Liver (tissue), 8 donors: ENCODE measurements at regions not wholly inside any gene's neighbourhood (a gene's known extent, or its start where the extent isn't known, plus 50 kb on each side); places are given as distances from the start of the nearest gene placed in this dataset.

Source experiments
- DNase-seq: peaks from one replicate; pipeline ENCODE4 v3.0.0-alpha.2; 2017; ENCODE audit warnings: low spot score
- H3K27ac ChIP-seq, 2 donors: one replicate each; pipeline ENCODE4 v1.7.0; 2013; ENCODE audit warnings: inconsistent platforms in 2 of 2, low read length in 2 of 2, control low read depth in 1 of 2, low read depth in 1 of 2, mild to moderate bottlenecking in 1 of 2
- H3K27me3 ChIP-seq, 4 donors: one replicate each; pipeline versions ENCODE4 v1.6.1 to v1.7.0; 2013; ENCODE audit warnings: low read length in 3 of 4, inconsistent platforms in 1 of 4, mild to moderate bottlenecking in 1 of 4, moderate library complexity in 1 of 4; ENCODE audit not compliant: control insufficient read depth in 4 of 4, insufficient read depth in 4 of 4
- H3K36me3 ChIP-seq, 4 donors: one replicate each; pipeline versions ENCODE4 v1.6.1 to v1.7.0; 2013; ENCODE audit warnings: low read length in 3 of 4, mild to moderate bottlenecking in 3 of 4, low read depth in 1 of 4, moderate library complexity in 1 of 4; ENCODE audit not compliant: control insufficient read depth in 4 of 4, insufficient read depth in 3 of 4
- H3K4me1 ChIP-seq, 4 donors: one replicate each; pipeline versions ENCODE4 v1.6.1 to v1.7.0; 2013; ENCODE audit warnings: low read length in 3 of 4, mild to moderate bottlenecking in 3 of 4, moderate library complexity in 1 of 4; ENCODE audit not compliant: control insufficient read depth in 4 of 4, insufficient read depth in 4 of 4
- H3K4me3 ChIP-seq, 3 donors: one replicate each; pipeline versions ENCODE4 v1.6.1 to v1.7.0; 2013; ENCODE audit warnings: low read length in 3 of 3, control low read depth in 1 of 3, low read depth in 1 of 3, mild to moderate bottlenecking in 1 of 3
- H3K9ac ChIP-seq, 2 donors: one replicate each; pipeline ENCODE4 v1.7.0; 2013; ENCODE audit warnings: low read length in 2 of 2, mild to moderate bottlenecking in 2 of 2, moderate library complexity in 2 of 2, control low read depth in 1 of 2, low read depth in 1 of 2
- H3K9me3 ChIP-seq, 4 donors: one replicate each; pipeline versions ENCODE4 v1.6.1 to v1.7.0; 2013; ENCODE audit warnings: low read length in 3 of 4; ENCODE audit not compliant: control insufficient read depth in 4 of 4
- EGR1 ChIP-seq, 2 donors: IDR thresholded peaks; 2 replicates each; pipeline ENCODE4 v1.6.1; 2016 to 2018; ENCODE audit warnings: antibody characterized with exemption in 2 of 2, low read depth in 2 of 2
- FOXA1 ChIP-seq: IDR thresholded peaks from 2 replicates; pipeline ENCODE4 v1.6.1; 2016; ENCODE audit warnings: antibody characterized with exemption
- FOXA2 ChIP-seq: IDR thresholded peaks from 2 replicates; pipeline ENCODE4 v1.6.1; 2016; ENCODE audit warnings: antibody characterized with exemption
- GABPA ChIP-seq, 2 donors: IDR thresholded peaks in 1 of 2; conservative IDR thresholded peaks in 1 of 2; 2 replicates each; pipeline ENCODE4 v1.6.1; 2016; ENCODE audit warnings: antibody characterized with exemption in 2 of 2, mild to moderate bottlenecking in 1 of 2, moderate library complexity in 1 of 2
- HNF4A ChIP-seq, 2 donors: conservative IDR thresholded peaks; 2 replicates each; pipeline ENCODE4 v1.6.1; 2016; ENCODE audit warnings: antibody characterized with exemption in 2 of 2, mild to moderate bottlenecking in 2 of 2
- HNF4G ChIP-seq: IDR thresholded peaks from 2 replicates; pipeline ENCODE4 v1.6.1; 2016; ENCODE audit warnings: antibody characterized with exemption
- JUND ChIP-seq, 2 donors: IDR thresholded peaks; 2 replicates each; pipeline ENCODE4 v1.6.1; 2016; ENCODE audit warnings: antibody characterized with exemption in 2 of 2
- MAX ChIP-seq: IDR thresholded peaks from 2 replicates; pipeline ENCODE4 v1.6.1; 2016; ENCODE audit warnings: antibody characterized with exemption
- NR2F2 ChIP-seq: IDR thresholded peaks from 2 replicates; pipeline ENCODE4 v1.6.1; 2016; ENCODE audit warnings: antibody characterized with exemption
- RAD21 ChIP-seq, 2 donors: IDR thresholded peaks; 2 replicates each; pipeline ENCODE4 v1.6.1; 2016; ENCODE audit warnings: antibody characterized with exemption in 2 of 2, mild to moderate bottlenecking in 2 of 2
- RXRA ChIP-seq, 2 donors: IDR thresholded peaks; 2 replicates each; pipeline ENCODE4 v1.6.1; 2017 to 2018; ENCODE audit warnings: antibody characterized with exemption in 2 of 2, mild to moderate bottlenecking in 1 of 2
- SP1 ChIP-seq: IDR thresholded peaks from 2 replicates; pipeline ENCODE4 v1.6.1; 2018; ENCODE audit warnings: antibody characterized with exemption, mild to moderate bottlenecking
- TAF1 ChIP-seq: conservative IDR thresholded peaks from 2 replicates; pipeline ENCODE4 v1.6.1; 2016; ENCODE audit warnings: antibody characterized with exemption, mild to moderate bottlenecking
- YY1 ChIP-seq: IDR thresholded peaks from 2 replicates; pipeline ENCODE4 v1.6.1; 2016; ENCODE audit warnings: antibody characterized with exemption, mild to moderate bottlenecking
- ZBTB33 ChIP-seq: IDR thresholded peaks from 2 replicates; pipeline ENCODE4 v1.6.1; 2016; ENCODE audit warnings: antibody characterized with exemption
- WGBS: extraction: QIAGEN DNeasy Blood & Tissue Kit; methylation state at CpG from one replicate; pipeline ENCODE4 v1.1.7; 2013; 5-methylcytosine and 5-hydroxymethylcytosine counted together
- TF ChIP-seq, protein P1 (sequence below): IDR thresholded peaks from 2 replicates; pipeline ENCODE4 v1.6.1; 2016; ENCODE audit warnings: antibody characterized with exemption
- TF ChIP-seq, protein P2 (sequence below): IDR thresholded peaks from 2 replicates; pipeline ENCODE4 v1.6.1; 2016; ENCODE audit warnings: antibody characterized with exemption, mild to moderate bottlenecking
- TF ChIP-seq, protein P3 (sequence below): fragments of 150-350 bp; IDR thresholded peaks from 2 replicates; pipeline ENCODE4 v1.5.1; 2017; ENCODE audit warnings: improper control_type of control experiment, low read depth, low read length; ENCODE audit not compliant: missing input control
- donor health status: healthy.
- donor health status: healthy.
- donor health status: healthy.
- donor health status: healthy.
- donor health status: healthy.

GRCh38 chr4:89502581-89502980, 195.0 kb upstream of the GPRIN3 start (continued):
- TF ChIP-seq ZBTB33: no peak
- TF ChIP-seq HNF4A (conservative IDR thresholded peaks at IDR 0.05): no peak

DNA sequence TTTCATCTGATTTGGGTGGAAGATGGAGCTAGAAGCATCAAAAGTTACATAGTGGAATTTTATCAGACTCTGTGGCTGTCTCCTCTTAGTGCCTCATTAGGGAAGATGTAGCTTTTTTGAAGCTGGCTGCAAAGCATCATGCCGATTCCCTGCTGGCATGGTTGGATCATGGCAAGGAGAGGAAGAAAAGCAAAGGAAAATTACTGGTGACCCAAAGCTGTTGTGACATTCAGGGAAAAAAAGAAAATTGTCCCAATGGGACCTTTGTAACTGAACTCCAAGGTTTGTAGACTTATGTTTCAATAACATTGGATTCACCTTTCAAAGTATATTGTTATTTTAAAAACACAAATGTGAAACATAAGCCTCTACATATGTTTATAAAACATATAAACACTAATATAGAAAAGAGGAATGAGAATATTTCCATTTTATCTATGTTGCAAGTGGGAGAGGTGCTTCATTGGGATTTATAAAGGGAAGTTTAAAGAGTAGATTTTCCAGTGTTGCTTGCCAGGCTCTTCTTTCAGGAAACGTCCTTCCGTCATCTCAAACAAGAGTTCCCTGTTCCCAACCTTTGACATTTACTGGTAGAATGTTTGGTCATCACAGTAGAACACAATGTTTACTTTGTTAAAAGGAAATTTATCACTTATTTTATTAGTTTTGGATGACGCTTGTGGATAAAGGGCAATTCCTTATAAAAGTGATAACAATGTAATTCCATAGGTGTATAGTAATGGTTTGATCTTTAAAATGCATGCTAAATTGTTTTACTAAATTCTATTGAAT, 190.1 kb upstream of the GPRIN3 start:
- WGBS: 41% methylated on average over 4 of the region's 4 CpGs
- Histone ChIP-seq H3K9me3 (no peaks in the 10 kb centered on the region), H3K27ac (no peak overlapping the region), H3K27me3 (no peaks in the 10 kb centered on the region), H3K9ac (no peak overlapping the region), H3K4me1 (no peaks in the 10 kb centered on the region), H3K4me3 (no peak overlapping the region), H3K36me3 (no peaks in the 10 kb centered on the region)
- DNase-seq: no peak
- TF ChIP-seq ZBTB33 (no peak), FOXA1 (no peak), FOXA2 (no peak), HNF4A (conservative IDR thresholded peaks at IDR 0.05) (peak in 1 of 2 donors; percentile 23), HNF4G (no peak), EGR1 (IDR thresholded peaks at IDR 0.05; ENCODE audit: low read depth in 2 of 2) (no peak), NR2F2 (peak; percentile 88), YY1 (no peak), SP1 (peak; percentile 29), JUND (IDR thresholded peaks at IDR 0.05) (no peak), RXRA (IDR thresholded peaks at IDR 0.05) (no peak), GABPA (IDR thresholded peaks at IDR 0.05 in 1 of 2, conservative IDR thresholded peaks at IDR 0.05 in 1 of 2) (no peak), RAD21 (IDR thresholded peaks at IDR 0.05) (no peak), MAX (no peak), TAF1 (no peak)
- TF ChIP-seq, protein P1, sequence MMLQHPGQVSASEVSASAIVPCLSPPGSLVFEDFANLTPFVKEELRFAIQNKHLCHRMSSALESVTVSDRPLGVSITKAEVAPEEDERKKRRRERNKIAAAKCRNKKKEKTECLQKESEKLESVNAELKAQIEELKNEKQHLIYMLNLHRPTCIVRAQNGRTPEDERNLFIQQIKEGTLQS: no peak
- TF ChIP-seq, protein P2, sequence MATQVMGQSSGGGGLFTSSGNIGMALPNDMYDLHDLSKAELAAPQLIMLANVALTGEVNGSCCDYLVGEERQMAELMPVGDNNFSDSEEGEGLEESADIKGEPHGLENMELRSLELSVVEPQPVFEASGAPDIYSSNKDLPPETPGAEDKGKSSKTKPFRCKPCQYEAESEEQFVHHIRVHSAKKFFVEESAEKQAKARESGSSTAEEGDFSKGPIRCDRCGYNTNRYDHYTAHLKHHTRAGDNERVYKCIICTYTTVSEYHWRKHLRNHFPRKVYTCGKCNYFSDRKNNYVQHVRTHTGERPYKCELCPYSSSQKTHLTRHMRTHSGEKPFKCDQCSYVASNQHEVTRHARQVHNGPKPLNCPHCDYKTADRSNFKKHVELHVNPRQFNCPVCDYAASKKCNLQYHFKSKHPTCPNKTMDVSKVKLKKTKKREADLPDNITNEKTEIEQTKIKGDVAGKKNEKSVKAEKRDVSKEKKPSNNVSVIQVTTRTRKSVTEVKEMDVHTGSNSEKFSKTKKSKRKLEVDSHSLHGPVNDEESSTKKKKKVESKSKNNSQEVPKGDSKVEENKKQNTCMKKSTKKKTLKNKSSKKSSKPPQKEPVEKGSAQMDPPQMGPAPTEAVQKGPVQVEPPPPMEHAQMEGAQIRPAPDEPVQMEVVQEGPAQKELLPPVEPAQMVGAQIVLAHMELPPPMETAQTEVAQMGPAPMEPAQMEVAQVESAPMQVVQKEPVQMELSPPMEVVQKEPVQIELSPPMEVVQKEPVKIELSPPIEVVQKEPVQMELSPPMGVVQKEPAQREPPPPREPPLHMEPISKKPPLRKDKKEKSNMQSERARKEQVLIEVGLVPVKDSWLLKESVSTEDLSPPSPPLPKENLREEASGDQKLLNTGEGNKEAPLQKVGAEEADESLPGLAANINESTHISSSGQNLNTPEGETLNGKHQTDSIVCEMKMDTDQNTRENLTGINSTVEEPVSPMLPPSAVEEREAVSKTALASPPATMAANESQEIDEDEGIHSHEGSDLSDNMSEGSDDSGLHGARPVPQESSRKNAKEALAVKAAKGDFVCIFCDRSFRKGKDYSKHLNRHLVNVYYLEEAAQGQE: no peak
- TF ChIP-seq, protein P3, sequence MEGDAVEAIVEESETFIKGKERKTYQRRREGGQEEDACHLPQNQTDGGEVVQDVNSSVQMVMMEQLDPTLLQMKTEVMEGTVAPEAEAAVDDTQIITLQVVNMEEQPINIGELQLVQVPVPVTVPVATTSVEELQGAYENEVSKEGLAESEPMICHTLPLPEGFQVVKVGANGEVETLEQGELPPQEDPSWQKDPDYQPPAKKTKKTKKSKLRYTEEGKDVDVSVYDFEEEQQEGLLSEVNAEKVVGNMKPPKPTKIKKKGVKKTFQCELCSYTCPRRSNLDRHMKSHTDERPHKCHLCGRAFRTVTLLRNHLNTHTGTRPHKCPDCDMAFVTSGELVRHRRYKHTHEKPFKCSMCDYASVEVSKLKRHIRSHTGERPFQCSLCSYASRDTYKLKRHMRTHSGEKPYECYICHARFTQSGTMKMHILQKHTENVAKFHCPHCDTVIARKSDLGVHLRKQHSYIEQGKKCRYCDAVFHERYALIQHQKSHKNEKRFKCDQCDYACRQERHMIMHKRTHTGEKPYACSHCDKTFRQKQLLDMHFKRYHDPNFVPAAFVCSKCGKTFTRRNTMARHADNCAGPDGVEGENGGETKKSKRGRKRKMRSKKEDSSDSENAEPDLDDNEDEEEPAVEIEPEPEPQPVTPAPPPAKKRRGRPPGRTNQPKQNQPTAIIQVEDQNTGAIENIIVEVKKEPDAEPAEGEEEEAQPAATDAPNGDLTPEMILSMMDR: no peak
